HG03060 (cell line): ENCODE measurements at regions not wholly inside any gene's neighbourhood (a gene's known extent, or its start where the extent isn't known, plus 50 kb on each side); places are given as distances from the start of the nearest gene placed in this dataset.

Source experiments
- ATAC-seq: cut with Tn5 transposase; IDR thresholded peaks from one replicate; pipeline ENCODE4 v1.9.1; 2021; ENCODE audit warnings: low read depth, moderate number of reproducible peaks; ENCODE audit not compliant: unreplicated experiment

GRCh38 chr1:239268941-239269340, 117.4 kb upstream of the CHRM3 start:
- no peak for ATAC-seq

DNA sequence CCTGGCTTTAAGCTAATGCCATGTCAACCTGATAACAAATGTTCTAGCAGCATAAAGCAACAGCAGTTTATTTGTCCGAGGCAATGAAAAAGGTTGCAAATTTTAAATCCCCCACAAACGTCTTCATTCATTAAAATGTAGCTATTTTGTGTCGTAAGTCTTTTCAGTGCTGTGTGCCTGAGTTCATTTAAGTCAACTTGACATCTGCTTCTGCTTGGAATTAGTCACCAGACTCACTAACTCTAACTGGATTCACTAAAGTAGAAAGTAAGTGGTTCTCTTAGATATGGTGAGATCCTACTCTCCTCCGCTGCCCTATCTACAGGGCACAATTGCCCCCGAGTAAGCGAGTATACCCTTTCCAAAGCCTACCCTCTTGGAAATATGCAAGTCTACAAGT, 118.4 kb upstream of the CHRM3 start:
- ATAC-seq = no peak

DNA sequence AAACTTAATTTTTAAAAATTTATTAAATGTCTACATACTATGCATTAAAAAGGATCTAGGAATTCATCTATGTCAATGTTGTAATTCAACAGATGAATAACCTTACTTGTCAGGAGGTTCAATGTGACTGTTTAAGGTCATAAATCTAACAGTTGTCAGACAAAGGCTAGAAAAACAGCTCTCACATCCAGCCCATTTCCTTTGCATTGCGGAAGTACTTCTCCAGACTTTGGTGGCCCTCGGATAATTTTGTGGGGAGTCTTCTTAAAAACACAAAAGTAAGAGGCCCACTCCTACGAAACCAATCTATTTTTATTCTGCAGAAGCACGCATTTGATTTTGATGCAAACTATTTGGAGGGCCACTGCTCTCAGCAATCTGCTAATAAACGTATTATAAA, 122.6 kb upstream of the CHRM3 start:
- ATAC-seq = no peak

- no peak for ATAC-seq
Observed at GRCh38 chr1:239262538-239262937, 123.8 kb upstream of the CHRM3 start.

DNA sequence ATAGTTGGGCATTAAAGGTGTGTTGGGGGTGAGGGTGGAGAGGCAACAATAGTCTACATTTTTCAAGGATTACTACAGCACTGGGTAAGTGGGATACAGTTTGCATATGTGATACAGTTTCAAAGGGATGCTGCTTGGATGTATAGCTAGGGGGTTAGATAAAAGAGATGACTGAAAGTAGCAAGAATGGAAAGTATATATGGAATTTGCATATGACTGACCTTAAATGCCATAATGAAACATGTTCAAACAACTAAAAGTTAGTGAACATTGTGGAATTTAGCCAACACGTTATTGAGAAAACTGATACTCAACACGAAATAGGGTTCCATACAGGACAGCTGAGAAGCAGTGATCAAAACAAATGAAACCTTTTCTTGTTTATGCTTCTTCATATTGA, 124.8 kb upstream of the CHRM3 start:
- ATAC-seq = no peak

GRCh38 chr1:239260842-239261241, 125.5 kb upstream of the CHRM3 start:
- ATAC-seq = no peak

- no peak for ATAC-seq
Observed at GRCh38 chr1:239255628-239256160, 130.7 kb upstream of the CHRM3 start.

- ATAC-seq = no peak
Observed at GRCh38 chr1:239254999-239255398, 131.4 kb upstream of the CHRM3 start.

DNA sequence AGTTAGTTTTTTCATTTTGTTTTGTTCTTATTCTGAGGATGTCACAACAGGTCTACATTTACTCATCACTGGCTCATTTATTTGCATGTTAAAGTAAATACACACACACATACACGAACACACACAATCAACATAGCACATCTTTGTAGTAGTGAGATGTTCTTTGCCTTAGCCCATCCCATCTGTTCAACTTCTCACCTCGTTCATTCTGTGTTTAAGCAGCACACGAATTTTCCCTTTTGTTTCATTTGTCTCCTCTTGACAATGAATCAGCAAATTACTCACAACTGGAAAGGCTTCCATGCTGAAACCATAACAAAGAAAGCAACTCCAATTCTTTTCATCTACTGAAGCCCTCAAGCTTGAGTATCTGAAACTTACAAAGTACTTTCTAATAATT, 133.3 kb upstream of the CHRM3 start:
- ATAC-seq = no peak

- no peak for ATAC-seq
Observed at GRCh38 chr1:239250353-239251035, 135.9 kb upstream of the CHRM3 start.

GRCh38 chr1:239247285-239247684, 139.1 kb upstream of the CHRM3 start:
- ATAC-seq = no peak

- no peak for ATAC-seq
Observed at GRCh38 chr1:239244084-239244483, 142.3 kb upstream of the CHRM3 start.

GRCh38 chr1:239243006-239243405, 143.4 kb upstream of the CHRM3 start:
- ATAC-seq = no peak

DNA sequence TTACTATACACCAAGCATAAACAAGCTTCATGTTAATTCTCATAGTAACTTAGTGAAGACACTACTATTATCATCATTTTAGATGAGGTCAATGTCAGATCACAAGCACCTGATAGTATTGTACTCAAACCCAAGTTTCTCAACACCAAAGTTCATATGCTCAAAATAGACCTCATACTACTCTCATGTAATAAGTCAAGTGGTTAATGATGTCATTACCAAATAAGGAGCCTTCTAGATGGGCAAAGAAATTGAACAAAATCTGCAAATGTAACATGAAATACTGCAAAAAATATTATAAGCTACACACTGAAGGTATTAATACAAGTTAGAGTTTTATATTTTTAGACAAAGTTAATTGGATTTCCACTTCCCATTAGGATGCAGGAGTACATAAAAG, 144.0 kb upstream of the CHRM3 start:
- no peak for ATAC-seq

DNA sequence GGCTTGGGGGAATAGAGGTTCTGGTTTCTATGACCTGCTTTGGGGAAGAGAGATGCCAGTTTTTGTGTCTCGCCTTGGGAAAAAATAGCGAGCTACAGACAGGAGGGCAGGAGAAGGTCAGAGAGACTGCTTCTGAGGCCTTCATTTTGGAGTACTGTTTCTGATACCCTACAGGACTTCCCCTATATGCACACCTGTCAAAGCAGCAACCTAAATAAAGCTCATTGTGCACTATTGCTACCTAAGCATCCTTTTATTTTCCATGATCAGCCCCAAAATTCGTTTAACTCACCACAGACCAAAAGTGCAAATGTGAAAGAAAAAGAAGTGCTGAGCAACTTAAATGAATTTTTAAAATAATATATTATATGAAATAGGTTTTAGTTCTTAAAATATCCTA, 145.6 kb upstream of the CHRM3 start:
- no peak for ATAC-seq

GRCh38 chr1:239239529-239239928, 146.8 kb upstream of the CHRM3 start:
- ATAC-seq = no peak

DNA sequence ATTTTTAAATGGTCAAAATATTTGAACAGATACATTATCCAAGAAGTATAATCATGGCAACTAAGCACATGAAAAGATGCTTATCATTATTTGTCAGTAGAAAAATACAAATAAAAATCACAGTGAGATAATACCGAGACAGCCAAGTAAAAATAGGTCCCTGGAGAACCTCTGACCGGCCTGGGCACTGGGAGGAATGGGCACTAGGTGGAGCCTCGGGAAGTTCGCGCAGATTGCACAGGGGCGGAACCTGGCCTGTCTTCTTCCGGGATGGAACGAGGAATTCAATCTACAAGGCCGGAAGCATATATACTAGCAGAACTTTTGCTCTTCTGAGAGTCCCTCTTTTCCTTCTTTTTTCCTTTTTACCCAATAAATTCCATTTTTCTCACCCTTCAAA, 148.5 kb upstream of the CHRM3 start:
- no peak for ATAC-seq

- ATAC-seq = no peak
Observed at GRCh38 chr1:239233626-239234025, 152.7 kb upstream of the CHRM3 start.

DNA sequence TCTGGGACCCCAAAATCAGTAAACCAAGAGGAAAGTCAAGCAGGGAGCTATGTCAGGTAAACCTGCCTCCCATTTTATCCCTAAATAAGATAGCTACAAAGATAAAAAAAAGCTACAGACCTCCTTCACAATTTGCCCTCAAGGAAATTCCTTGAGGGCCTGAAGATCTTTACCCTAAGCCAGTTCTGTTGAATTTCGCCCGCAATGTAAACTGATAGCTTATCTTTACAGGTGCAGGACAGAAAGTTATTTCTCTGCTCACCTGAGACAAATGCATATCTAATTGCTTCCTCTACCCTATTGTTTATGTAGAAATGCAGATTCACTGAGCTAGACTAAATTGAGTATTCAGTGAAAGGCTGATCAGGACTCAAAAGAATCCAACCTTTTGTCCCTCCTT, 153.4 kb upstream of the CHRM3 start:
- ATAC-seq = no peak

DNA sequence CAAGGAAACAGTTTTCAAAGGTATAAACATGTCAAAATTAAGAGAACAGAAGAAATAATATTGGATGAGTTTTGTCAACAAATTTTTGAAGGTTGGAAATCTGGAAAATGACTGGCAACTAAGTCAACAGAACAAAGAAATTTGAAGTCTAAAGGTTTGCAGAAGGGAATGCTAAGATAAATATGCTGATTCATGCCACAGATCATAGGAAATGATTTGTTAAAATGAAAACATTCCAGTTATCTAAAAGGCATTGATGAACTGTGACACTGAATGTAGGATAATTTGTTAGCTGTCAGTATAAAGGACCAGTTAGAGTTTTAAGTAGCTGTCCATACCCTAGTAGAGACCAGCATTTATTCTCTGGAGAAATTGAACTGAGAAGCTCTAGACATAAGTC, 157.9 kb upstream of the CHRM3 start:
- ATAC-seq = no peak

- no peak for ATAC-seq
Observed at GRCh38 chr1:239225396-239225795, 161.0 kb upstream of the CHRM3 start.

DNA sequence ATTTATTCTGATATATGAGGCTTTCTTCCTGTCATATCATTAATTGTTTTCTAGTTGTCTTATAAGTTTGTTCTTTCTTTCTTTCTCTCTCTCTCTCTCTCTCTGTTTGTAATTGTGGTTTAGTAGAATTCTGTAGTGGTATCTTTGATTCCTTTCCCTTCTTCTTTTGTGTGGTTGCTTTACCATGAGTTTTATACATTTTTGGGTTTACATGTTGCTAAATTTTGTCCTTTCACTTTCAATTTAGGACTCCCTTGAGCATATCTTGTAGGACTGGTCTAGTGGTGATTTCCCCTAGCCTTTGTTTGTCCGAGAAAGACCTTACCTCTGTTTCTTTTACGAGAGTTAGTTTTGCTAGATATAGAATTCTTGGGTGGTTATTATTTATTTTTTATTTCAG, 162.3 kb upstream of the CHRM3 start:
- no peak for ATAC-seq

DNA sequence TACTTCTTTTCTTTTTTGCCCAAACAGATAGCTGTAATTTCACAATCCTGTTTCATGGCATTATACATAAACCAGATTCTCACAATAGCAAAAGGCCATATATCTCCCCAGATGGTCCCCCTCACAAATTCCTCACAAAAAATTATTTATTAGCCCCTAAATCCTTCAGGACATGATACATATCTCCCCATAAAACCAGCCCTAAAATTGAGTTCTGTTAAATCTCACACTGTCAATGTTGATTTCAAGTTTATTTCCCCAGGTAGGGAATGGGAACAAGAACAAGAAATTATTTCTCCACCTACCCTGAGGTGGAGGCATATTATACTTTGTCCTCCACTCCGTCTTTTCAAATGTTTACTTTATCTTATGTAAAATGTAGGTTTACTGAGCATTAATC, 163.4 kb upstream of the CHRM3 start:
- no peak for ATAC-seq
